Ishikawa (cell line): ENCODE measurements at regions not wholly inside any gene's neighbourhood (a gene's known extent, or its start where the extent isn't known, plus 50 kb on each side); places are given as distances from the start of the nearest gene placed in this dataset.

Experiments
- CEBPB ChIP-seq: IDR thresholded peaks from 2 replicates; pipeline ENCODE4 v1.6.1; 2012
- CREB1 ChIP-seq: IDR thresholded peaks from 2 replicates; pipeline ENCODE4 v1.6.1; 2012; ENCODE audit warnings: low read depth
- EGR1 ChIP-seq: IDR thresholded peaks from 2 replicates; pipeline ENCODE4 v1.6.1; 2012
- EP300 ChIP-seq: IDR thresholded peaks from 2 replicates; pipeline ENCODE4 v1.6.1; 2012; ENCODE audit warnings: borderline replicate concordance
- MAX ChIP-seq: IDR thresholded peaks from 2 replicates; pipeline ENCODE4 v1.6.1; 2012
- RAD21 ChIP-seq: IDR thresholded peaks from 2 replicates; pipeline ENCODE4 v1.6.1; 2012; ENCODE audit warnings: low read depth
- TAF1 ChIP-seq: IDR thresholded peaks from 2 replicates; pipeline ENCODE4 v1.6.1; 2012; ENCODE audit warnings: low read depth, mild to moderate bottlenecking
- TCF12 ChIP-seq: IDR thresholded peaks from 2 replicates; pipeline ENCODE4 v1.6.1; 2012; ENCODE audit warnings: low read depth
- YY1 ChIP-seq: IDR thresholded peaks from 2 replicates; pipeline ENCODE4 v1.6.1; 2012; ENCODE audit warnings: low read depth
- TF ChIP-seq, protein P1 (sequence below): IDR thresholded peaks from 2 replicates; pipeline ENCODE4 v1.6.1; 2012; ENCODE audit warnings: low read depth, mild to moderate bottlenecking
- TF ChIP-seq, protein P2 (sequence below): IDR thresholded peaks from 2 replicates; pipeline ENCODE4 v1.6.1; 2012

DNA sequence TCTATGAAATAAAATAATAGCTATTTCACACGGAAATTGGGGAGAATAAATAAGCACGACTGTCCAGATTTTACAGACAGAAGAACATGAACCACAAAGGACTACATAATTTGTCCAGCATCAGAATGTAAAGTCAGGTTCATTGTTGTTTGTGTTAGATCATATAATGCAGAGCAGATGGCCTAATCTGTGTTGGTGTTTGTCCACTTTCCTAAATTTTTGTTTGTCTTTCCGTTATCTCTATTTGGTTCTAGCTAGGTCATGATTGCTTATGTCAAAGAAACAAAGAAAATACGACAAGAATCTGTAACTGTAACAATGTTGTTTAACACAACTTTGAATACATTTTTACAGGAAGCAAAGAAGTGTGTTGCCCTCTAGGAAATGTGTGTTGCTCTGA is 75.6 kb upstream of the ANKRD28 start:
- TF ChIP-seq EP300, result no peak
- no peak for TF ChIP-seq TAF1
- TF ChIP-seq, protein P1, sequence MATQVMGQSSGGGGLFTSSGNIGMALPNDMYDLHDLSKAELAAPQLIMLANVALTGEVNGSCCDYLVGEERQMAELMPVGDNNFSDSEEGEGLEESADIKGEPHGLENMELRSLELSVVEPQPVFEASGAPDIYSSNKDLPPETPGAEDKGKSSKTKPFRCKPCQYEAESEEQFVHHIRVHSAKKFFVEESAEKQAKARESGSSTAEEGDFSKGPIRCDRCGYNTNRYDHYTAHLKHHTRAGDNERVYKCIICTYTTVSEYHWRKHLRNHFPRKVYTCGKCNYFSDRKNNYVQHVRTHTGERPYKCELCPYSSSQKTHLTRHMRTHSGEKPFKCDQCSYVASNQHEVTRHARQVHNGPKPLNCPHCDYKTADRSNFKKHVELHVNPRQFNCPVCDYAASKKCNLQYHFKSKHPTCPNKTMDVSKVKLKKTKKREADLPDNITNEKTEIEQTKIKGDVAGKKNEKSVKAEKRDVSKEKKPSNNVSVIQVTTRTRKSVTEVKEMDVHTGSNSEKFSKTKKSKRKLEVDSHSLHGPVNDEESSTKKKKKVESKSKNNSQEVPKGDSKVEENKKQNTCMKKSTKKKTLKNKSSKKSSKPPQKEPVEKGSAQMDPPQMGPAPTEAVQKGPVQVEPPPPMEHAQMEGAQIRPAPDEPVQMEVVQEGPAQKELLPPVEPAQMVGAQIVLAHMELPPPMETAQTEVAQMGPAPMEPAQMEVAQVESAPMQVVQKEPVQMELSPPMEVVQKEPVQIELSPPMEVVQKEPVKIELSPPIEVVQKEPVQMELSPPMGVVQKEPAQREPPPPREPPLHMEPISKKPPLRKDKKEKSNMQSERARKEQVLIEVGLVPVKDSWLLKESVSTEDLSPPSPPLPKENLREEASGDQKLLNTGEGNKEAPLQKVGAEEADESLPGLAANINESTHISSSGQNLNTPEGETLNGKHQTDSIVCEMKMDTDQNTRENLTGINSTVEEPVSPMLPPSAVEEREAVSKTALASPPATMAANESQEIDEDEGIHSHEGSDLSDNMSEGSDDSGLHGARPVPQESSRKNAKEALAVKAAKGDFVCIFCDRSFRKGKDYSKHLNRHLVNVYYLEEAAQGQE, result no peak
- TF ChIP-seq CEBPB, result no peak
- no peak for TF ChIP-seq EGR1
- TF ChIP-seq MAX, result no peak
- no peak for TF ChIP-seq CREB1
- TF ChIP-seq, protein P2, sequence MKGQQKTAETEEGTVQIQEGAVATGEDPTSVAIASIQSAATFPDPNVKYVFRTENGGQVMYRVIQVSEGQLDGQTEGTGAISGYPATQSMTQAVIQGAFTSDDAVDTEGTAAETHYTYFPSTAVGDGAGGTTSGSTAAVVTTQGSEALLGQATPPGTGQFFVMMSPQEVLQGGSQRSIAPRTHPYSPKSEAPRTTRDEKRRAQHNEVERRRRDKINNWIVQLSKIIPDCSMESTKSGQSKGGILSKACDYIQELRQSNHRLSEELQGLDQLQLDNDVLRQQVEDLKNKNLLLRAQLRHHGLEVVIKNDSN, result no peak
- no peak for TF ChIP-seq YY1
- no peak for TF ChIP-seq RAD21
- TF ChIP-seq TCF12, result no peak
